Ovary (tissue), 3 donors: ENCODE measurements at regions not wholly inside any gene's neighbourhood (a gene's known extent, or its start where the extent isn't known, plus 50 kb on each side); places are given as distances from the start of the nearest gene placed in this dataset.

ENCODE experiments used
- EP300 ChIP-seq: sonication (generic); formaldehyde crosslinking; IDR thresholded peaks from one replicate; pipeline ENCODE4 v1.6.1; 2017; ENCODE audit warnings: antibody characterized with exemption
- POLR2A ChIP-seq: fragments of 450-650 bp; IDR thresholded peaks from one replicate; pipeline ENCODE4 v1.6.1; 2017; ENCODE audit warnings: antibody characterized with exemption, mild to moderate bottlenecking, moderate library complexity
- TF ChIP-seq, protein P1 (sequence below), 3 donors: fragments of 450-650 bp in 2 of 3; fragments of 200-600 bp in 1 of 3; IDR thresholded peaks; one replicate each; pipeline versions ENCODE4 v1.5.1 to v1.8.0; 2016 to 2022; ENCODE audit warnings: antibody characterized with exemption in 3 of 3, mild to moderate bottlenecking in 1 of 3
- donor health status: DM: no; HTN: no; CAD: no.

DNA sequence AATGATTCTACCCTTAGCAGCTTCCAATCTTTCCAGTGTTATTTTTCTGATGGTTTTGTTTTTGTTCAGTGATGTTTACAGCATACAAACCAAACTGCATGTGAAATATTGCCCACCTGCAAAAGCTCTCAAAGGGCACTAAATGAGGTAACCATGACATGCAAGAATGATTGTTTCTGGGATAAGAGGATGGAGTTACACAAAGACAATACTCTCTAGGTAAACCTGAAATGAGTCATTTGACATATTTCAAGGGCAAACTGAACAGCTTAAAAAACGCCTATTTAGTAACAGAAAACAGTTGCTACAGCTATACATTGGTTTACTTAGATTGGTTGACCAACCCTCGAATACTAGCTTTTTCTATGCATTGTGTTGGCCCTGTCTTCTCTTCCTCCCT is 481.7 kb downstream of the ZPLD1 start:
- TF ChIP-seq, protein P1, sequence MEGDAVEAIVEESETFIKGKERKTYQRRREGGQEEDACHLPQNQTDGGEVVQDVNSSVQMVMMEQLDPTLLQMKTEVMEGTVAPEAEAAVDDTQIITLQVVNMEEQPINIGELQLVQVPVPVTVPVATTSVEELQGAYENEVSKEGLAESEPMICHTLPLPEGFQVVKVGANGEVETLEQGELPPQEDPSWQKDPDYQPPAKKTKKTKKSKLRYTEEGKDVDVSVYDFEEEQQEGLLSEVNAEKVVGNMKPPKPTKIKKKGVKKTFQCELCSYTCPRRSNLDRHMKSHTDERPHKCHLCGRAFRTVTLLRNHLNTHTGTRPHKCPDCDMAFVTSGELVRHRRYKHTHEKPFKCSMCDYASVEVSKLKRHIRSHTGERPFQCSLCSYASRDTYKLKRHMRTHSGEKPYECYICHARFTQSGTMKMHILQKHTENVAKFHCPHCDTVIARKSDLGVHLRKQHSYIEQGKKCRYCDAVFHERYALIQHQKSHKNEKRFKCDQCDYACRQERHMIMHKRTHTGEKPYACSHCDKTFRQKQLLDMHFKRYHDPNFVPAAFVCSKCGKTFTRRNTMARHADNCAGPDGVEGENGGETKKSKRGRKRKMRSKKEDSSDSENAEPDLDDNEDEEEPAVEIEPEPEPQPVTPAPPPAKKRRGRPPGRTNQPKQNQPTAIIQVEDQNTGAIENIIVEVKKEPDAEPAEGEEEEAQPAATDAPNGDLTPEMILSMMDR (IDR thresholded peaks at IDR 0.05) = no peak
- no peak for TF ChIP-seq EP300
- TF ChIP-seq POLR2A = no peak
